Suprapubic skin (tissue), 4 donors: ENCODE measurements at regions not wholly inside any gene's neighbourhood (a gene's known extent, or its start where the extent isn't known, plus 50 kb on each side); places are given as distances from the start of the nearest gene placed in this dataset.

Experiments
- EP300 ChIP-seq: sonication (generic); formaldehyde crosslinking; IDR thresholded peaks from one replicate; pipeline ENCODE4 v1.6.1; 2017; ENCODE audit warnings: antibody characterized with exemption
- POLR2A ChIP-seq, 2 donors: fragments of 450-650 bp; IDR thresholded peaks; one replicate each; pipeline ENCODE4 v1.6.1; 2017; ENCODE audit warnings: antibody characterized with exemption in 2 of 2, mild to moderate bottlenecking in 2 of 2, moderate library complexity in 2 of 2
- POLR2AphosphoS5 ChIP-seq, 3 donors: sonication (generic); formaldehyde crosslinking; IDR thresholded peaks; one replicate each; pipeline ENCODE4 v1.6.1; 2017; ENCODE audit warnings: antibody characterized with exemption in 3 of 3
- TF ChIP-seq, protein P1 (sequence below), 2 donors: fragments of 200-600 bp in 1 of 2; fragments of 450-650 bp in 1 of 2; sonication (generic) in 1 of 2; IDR thresholded peaks; one replicate each; pipeline ENCODE4 v1.5.1; 2016 to 2019; ENCODE audit warnings: antibody characterized with exemption in 2 of 2, mild to moderate bottlenecking in 1 of 2, moderate library complexity in 1 of 2

DNA sequence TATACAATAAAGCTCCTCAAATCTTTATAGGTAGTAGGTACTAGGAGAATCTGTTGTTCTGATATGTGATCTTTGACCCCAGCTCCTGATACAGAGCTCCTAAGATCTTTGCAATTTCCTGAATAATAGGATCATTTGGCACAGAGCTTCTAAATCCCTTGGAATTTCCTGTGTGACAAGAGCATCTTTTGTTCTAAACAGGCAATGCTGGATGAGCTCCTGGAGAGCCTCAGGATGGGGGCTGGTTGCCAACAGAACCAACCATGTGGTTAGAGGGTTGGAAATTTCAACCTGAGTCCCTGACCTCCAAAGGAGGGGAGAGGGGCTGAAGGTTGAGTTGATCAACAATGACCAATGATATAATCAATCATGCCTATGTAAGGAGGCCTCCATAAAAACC is 629.0 kb downstream of the CCSER2 start:
- TF ChIP-seq POLR2A (IDR thresholded peaks at IDR 0.05) (no peak), POLR2AphosphoS5 (IDR thresholded peaks at IDR 0.05) (no peak), EP300 (no peak)
- TF ChIP-seq, protein P1, sequence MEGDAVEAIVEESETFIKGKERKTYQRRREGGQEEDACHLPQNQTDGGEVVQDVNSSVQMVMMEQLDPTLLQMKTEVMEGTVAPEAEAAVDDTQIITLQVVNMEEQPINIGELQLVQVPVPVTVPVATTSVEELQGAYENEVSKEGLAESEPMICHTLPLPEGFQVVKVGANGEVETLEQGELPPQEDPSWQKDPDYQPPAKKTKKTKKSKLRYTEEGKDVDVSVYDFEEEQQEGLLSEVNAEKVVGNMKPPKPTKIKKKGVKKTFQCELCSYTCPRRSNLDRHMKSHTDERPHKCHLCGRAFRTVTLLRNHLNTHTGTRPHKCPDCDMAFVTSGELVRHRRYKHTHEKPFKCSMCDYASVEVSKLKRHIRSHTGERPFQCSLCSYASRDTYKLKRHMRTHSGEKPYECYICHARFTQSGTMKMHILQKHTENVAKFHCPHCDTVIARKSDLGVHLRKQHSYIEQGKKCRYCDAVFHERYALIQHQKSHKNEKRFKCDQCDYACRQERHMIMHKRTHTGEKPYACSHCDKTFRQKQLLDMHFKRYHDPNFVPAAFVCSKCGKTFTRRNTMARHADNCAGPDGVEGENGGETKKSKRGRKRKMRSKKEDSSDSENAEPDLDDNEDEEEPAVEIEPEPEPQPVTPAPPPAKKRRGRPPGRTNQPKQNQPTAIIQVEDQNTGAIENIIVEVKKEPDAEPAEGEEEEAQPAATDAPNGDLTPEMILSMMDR (IDR thresholded peaks at IDR 0.05): no peak
